ENCODE measurements at regions not wholly inside any gene's neighbourhood (a gene's known extent, or its start where the extent isn't known, plus 50 kb on each side); places are given as distances from the start of the nearest gene placed in this dataset.

DNA sequence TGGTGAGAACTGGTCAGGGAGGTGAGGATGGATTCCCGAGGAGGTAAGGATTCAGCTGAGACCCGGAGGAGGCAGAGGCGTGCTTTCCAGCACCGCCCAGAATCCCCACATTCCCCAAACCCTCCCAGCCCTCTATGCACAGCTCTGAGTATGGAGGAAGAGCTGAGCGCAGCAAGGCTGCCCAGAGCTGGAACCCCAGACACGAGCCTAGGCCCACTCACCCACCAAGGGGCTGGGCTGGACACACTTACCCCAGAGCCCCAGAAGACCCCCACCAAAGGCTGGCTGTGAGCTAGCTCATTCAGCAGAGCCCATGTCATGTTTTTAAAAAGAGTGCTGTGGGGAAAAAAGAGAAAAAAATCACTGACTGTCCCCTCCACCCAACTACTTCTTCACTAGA is 271.5 kb downstream of the XXYLT1 start:
- H3K27me3 ChIP-seq (ENCODE audit: insufficient read depth), result no peaks in the 10 kb centered on the region
- no peak overlapping the region for H3K27ac ChIP-seq (ENCODE audit: low read depth)
- no peak for ATAC-seq
- no peak for TF ChIP-seq ZNF331 (CRISPR knock-in tag; IDR thresholded peaks at IDR 0.05; ENCODE audit: low read depth)
- Mint-ChIP-seq H3K36me3 (ENCODE audit: low read depth) (no peaks in the 10 kb centered on the region), H3K9me3 (no peaks in the 10 kb centered on the region), H3K4me3 (no peak overlapping the region), H3K27me3 (ENCODE audit: insufficient read depth, low read depth, poor library complexity) (no peaks in the 10 kb centered on the region), H3K4me1 (peaks cover 23% of the 10 kb centered on the region), H3K27ac (no peak overlapping the region)
- no peak overlapping the region for H2AFZ ChIP-seq
- H3K4me1 ChIP-seq (ENCODE audit: insufficient read depth), result peaks cover 8% of the 10 kb centered on the region
- H3F3A ChIP-seq (replicated peaks; ENCODE audit: low read depth), result no peaks in the 10 kb centered on the region
- H3K9me2 ChIP-seq (ENCODE audit: insufficient read depth), result no peaks in the 10 kb centered on the region
- H3K4me2 ChIP-seq, result no peak overlapping the region
- DNase-seq (ENCODE audit: low spot score), result no peak
- H3K36me3 ChIP-seq (ENCODE audit: insufficient read depth), result no peaks in the 10 kb centered on the region
- H3K79me2 ChIP-seq (replicated peaks; ENCODE audit: insufficient read depth), result no peaks in the 10 kb centered on the region
- no peaks in the 10 kb centered on the region for H4K20me1 ChIP-seq (replicated peaks; ENCODE audit: insufficient read depth)
- no peak overlapping the region for H3K4me3 ChIP-seq

GRCh38 chr3:195001261-195001660 is 269.7 kb downstream of the XXYLT1 start:
- TF ChIP-seq EZH2phosphoT487 (IDR thresholded peaks at IDR 0.05; ENCODE audit: unreplicated experiment), result no peak
- no peak for TF ChIP-seq ZNF462 (CRISPR knock-in tag; IDR thresholded peaks at IDR 0.05)
- H2AFZ ChIP-seq, result no peak overlapping the region
- ATAC-seq (no peak), DNase-seq (ENCODE audit: low spot score) (no peak)
- no peak overlapping the region for H3K4me2 ChIP-seq
- no peaks in the 10 kb centered on the region for H4K20me1 ChIP-seq (replicated peaks; ENCODE audit: insufficient read depth)
- H3K4me3 ChIP-seq, result no peak overlapping the region
- no peaks in the 10 kb centered on the region for H3F3A ChIP-seq (replicated peaks; ENCODE audit: low read depth)
- Mint-ChIP-seq H3K27ac (no peak overlapping the region), H3K4me1 (peaks cover 21% of the 10 kb centered on the region), H3K4me3 (no peak overlapping the region; the same call in 2 of the 3 replicates), H3K36me3 (ENCODE audit: low read depth) (no peaks in the 10 kb centered on the region), H3K9me3 (no peaks in the 10 kb centered on the region), H3K27me3 (ENCODE audit: insufficient read depth, low read depth, poor library complexity) (no peaks in the 10 kb centered on the region)
- no peak overlapping the region for H3K27ac ChIP-seq (ENCODE audit: low read depth)
- no peaks in the 10 kb centered on the region for H3K36me3 ChIP-seq (ENCODE audit: insufficient read depth)
- no peaks in the 10 kb centered on the region for H3K9me2 ChIP-seq (ENCODE audit: insufficient read depth)
- no peaks in the 10 kb centered on the region for H3K27me3 ChIP-seq (ENCODE audit: insufficient read depth)
- no peaks in the 10 kb centered on the region for H3K79me2 ChIP-seq (replicated peaks; ENCODE audit: insufficient read depth)
- peaks cover 8% of the 10 kb centered on the region for H3K4me1 ChIP-seq (ENCODE audit: insufficient read depth)

Measured in GM23338 (cell line).